ENCODE measurements at regions not wholly inside any gene's neighbourhood (a gene's known extent, or its start where the extent isn't known, plus 50 kb on each side); places are given as distances from the start of the nearest gene placed in this dataset.
A peak's percentile ranks its signal among the peaks of the same experiment; 100 is the strongest.

DNA sequence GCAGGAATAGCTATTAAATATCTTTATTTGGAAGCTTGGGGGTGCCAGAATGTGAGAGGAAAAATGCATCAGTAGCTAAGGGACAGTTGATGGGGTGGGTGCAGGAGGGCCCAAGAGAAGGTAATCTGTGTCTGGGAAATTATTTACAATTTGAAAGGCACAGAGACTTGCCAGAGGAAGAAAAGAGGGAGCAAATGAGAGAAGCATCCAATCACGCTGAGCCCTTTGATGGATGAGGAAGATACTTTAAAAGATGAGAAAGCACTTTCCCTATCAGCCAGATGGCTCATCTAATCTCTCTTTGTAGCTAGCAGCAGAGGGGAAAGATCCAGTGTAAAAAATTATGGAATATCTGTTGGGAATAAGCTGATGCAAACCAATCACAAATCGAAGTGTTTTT is 57.0 kb upstream of the ABCA1 start:
- DNase-seq: no peak
- H3K4me1 ChIP-seq: peaks cover 0 to 9% (median 0%) of the 10 kb centered on the region in 4 donors
- no peaks in the 10 kb centered on the region for H3K36me3 ChIP-seq
- H3K27me3 ChIP-seq: no peaks in the 10 kb centered on the region
- no peak overlapping the region for H3K27ac ChIP-seq
- TF ChIP-seq, protein P1, sequence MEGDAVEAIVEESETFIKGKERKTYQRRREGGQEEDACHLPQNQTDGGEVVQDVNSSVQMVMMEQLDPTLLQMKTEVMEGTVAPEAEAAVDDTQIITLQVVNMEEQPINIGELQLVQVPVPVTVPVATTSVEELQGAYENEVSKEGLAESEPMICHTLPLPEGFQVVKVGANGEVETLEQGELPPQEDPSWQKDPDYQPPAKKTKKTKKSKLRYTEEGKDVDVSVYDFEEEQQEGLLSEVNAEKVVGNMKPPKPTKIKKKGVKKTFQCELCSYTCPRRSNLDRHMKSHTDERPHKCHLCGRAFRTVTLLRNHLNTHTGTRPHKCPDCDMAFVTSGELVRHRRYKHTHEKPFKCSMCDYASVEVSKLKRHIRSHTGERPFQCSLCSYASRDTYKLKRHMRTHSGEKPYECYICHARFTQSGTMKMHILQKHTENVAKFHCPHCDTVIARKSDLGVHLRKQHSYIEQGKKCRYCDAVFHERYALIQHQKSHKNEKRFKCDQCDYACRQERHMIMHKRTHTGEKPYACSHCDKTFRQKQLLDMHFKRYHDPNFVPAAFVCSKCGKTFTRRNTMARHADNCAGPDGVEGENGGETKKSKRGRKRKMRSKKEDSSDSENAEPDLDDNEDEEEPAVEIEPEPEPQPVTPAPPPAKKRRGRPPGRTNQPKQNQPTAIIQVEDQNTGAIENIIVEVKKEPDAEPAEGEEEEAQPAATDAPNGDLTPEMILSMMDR (IDR thresholded peaks at IDR 0.05): no peak
- no peak overlapping the region for H3K4me3 ChIP-seq
- H3K9me3 ChIP-seq: no peaks in the 10 kb centered on the region

DNA sequence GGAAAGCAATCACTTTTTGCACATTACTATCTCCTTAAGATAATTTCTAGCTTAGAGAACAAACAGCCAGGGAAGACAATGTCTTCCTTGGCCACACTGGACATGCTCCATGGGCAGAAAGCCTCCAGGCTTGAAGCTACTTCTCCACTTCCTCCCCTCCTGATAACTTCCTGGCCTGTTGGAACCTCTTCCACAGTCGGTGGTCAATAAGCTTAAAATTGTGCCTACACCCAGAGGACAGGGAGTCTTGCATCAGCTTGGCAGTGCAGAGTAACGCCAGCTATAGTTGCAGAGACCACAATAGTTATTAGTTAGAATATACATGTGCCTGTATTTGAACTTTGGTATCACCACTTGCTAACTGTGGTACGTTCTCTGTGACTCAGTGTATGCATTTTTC is 58.1 kb upstream of the ABCA1 start:
- H3K9me3 ChIP-seq: no peaks in the 10 kb centered on the region
- DNase-seq: no peak
- no peak for TF ChIP-seq POLR2A (IDR thresholded peaks at IDR 0.05)
- TF ChIP-seq, protein P1 (IDR thresholded peaks at IDR 0.05): no peak
- H3K4me3 ChIP-seq: no peak overlapping the region
- no peaks in the 10 kb centered on the region for H3K27me3 ChIP-seq
- peaks cover 0 to 17% (median 9%) of the 10 kb centered on the region in 4 donors for H3K4me1 ChIP-seq
- no peak overlapping the region for H3K27ac ChIP-seq
- no peaks in the 10 kb centered on the region for H3K36me3 ChIP-seq

DNA sequence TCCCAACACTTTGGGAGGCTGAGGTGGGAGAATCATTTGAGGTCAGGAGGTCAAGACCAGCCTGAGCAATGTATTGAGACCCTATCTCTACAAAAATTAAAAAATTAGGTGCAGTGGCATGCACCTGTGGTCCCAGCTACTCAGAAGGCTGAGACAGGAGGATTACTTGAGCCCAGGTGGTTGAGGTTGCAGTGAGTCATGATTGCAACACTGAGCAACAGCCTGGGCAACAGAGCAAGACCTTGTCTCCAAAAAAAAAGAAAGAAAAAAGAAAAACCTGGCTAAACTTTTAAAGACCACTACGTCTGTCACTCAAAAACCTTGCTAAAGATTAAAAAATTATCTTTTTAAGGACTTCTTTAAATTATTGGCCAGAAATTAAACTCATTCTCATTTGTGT is 59.8 kb upstream of the ABCA1 start:
- H3K9me3 ChIP-seq: no peaks in the 10 kb centered on the region
- H3K4me1 ChIP-seq: peaks cover 6 to 26% (median 15%) of the 10 kb centered on the region in 4 donors
- H3K36me3 ChIP-seq: no peaks in the 10 kb centered on the region
- H3K27ac ChIP-seq: no peak overlapping the region
- no peaks in the 10 kb centered on the region for H3K27me3 ChIP-seq
- no peak for TF ChIP-seq POLR2A (IDR thresholded peaks at IDR 0.05)
- TF ChIP-seq, protein P1 (IDR thresholded peaks at IDR 0.05): no peak
- no peak for DNase-seq
- no peak overlapping the region for H3K4me3 ChIP-seq

DNA sequence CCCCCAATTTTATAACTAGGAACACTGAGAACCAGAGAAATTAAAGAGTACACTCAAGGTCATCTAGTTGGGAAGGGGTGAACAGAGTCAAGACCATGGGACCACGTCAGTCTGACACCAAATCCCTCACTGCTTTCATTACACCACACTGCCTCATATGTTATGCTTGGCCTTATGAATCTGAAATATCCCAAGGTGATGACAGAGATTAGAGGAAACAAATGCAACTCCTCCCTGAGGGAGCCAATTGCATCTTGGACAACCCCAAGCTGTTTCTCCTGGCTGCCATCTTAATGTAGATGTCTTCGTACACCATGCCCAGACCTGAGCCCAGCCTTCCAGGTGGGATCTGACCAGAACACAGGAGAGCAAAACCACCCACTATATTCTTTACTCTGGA is 60.6 kb upstream of the ABCA1 start:
- Histone ChIP-seq H3K27me3 (no peaks in the 10 kb centered on the region), H3K4me1 (peaks cover 6 to 34% (median 16%) of the 10 kb centered on the region in 4 donors)
- TF ChIP-seq, protein P1 (IDR thresholded peaks at IDR 0.05): no peak

DNA sequence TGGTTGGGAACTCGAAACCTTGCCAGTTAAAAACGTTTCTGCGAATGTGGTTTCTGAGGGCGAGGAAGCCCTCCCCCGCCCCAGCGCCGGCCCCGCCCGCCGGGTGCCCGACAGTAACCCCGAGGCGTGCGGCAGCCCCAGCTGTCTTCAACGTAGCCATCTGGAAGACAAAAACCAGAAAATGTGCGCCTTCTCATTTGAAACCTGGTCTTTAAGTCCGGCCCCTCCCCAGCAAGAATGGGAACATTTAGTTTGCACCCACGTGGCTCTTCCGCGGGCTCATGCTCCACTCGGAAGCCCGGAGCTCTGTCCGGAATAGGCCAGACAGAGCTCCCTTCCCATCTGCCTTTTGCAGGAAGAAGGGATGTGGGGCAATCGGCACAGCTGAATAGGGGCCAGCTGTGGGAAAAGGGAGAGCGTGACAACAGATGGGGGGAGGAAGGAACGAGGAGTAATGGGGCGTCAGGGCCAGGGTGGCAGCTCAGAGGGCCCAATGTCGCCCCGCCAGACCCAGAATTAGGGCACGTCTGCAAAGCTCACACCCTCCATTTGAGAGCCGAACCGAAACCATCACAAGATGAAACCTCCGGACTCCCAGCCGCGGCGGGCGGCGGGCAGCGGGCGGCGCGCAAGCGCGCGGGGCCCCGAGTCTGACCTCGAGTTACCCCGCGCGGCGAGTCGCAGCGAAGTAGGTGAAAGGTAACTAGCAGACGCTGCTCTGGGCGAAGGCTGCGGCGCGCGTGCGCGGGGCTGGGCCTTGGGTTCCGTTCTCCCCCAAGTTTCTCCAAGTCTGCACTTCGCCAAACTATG is 63.4 kb upstream of the ABCA1 start:
- H3K27me3 ChIP-seq: no peaks in the 10 kb centered on the region
- peak overlapping the region; percentile 83 to 92 (median 84) for H3K27ac ChIP-seq
- peak in 1 of 2 donors; percentile 39 for TF ChIP-seq POLR2A (IDR thresholded peaks at IDR 0.05)
- TF ChIP-seq, protein P1 (IDR thresholded peaks at IDR 0.05): no peak
- peak; percentile 87 to 96 (median 90) for DNase-seq
- H3K36me3 ChIP-seq: no peaks in the 10 kb centered on the region
- peak overlapping the region; percentile 55 to 70 (median 60) for H3K4me3 ChIP-seq
- no peaks in the 10 kb centered on the region for H3K9me3 ChIP-seq
- H3K4me1 ChIP-seq: peaks cover 6 to 31% (median 16%) of the 10 kb centered on the region in 4 donors

More for the DNA sequence above, 60.6 kb upstream of the ABCA1 start:
- no peaks in the 10 kb centered on the region for H3K9me3 ChIP-seq
- no peak for DNase-seq
- H3K36me3 ChIP-seq: no peaks in the 10 kb centered on the region
- H3K4me3 ChIP-seq: no peak overlapping the region
- H3K27ac ChIP-seq: no peak overlapping the region

Measured in Peyer's patch (tissue), 4 donors.